ENCODE measurements at regions not wholly inside any gene's neighbourhood (a gene's known extent, or its start where the extent isn't known, plus 50 kb on each side); places are given as distances from the start of the nearest gene placed in this dataset.

DNA sequence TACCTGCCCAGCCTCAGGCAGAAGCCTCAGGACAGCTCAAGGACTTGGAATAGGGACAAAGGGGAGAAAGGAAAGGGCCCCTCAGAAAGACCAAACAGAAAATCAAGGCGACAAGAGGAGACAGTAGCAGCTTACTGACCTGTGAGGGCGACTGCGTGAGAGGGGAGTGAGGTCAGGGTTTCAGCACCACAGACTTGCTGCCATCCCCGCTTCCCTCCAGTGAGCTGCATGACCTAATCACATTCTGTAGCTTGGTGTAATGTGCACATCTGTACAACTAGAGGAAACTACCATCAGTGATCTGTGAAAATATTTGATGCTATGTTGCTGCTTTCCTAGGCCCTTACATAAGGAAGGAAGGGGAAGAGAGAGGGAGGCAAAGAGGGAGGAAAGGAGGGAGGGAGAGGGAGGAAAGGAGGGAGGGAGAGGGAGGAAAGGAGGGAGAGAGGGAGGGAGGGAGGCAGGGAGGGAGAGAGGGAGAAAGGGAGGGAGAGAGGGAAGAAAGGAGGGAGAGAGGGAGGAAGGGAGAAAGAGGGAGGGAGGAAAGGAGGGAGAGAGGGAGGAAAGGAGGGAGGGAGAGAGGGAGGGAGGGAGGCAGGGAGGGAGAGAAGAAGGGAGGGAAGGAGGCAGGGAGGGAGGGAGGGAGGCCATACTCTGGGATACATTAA lies 404.9 kb upstream of the CDH5 start:
- CTCF ChIA-PET = no interaction called here
- POLR2A ChIA-PET = no interaction called here
- TF ChIP-seq ZNF384 (IDR thresholded peaks at IDR 0.05) = no peak
- TF ChIP-seq SP1 (IDR thresholded peaks at IDR 0.05) = no peak
- no peak for TF ChIP-seq HDGF (IDR thresholded peaks at IDR 0.05; ENCODE audit: borderline replicate concordance)
- no peak for TF ChIP-seq FOXM1 (IDR thresholded peaks at IDR 0.05; ENCODE audit: borderline replicate concordance)
- TF ChIP-seq ELF4 (IDR thresholded peaks at IDR 0.05) = no peak
- no peak for TF ChIP-seq TARDBP (IDR thresholded peaks at IDR 0.05)
- no peak for TF ChIP-seq L3MBTL2 (conservative IDR thresholded peaks at IDR 0.05)
- TF ChIP-seq BHLHE40 (IDR thresholded peaks at IDR 0.05; ENCODE audit: borderline replicate concordance) = no peak
- no peak for TF ChIP-seq SUZ12 (IDR thresholded peaks at IDR 0.05)
- no peak for TF ChIP-seq CTBP1 (IDR thresholded peaks at IDR 0.05; ENCODE audit: borderline replicate concordance)
- no peak for TF ChIP-seq NFRKB (IDR thresholded peaks at IDR 0.05)
- no peak for TF ChIP-seq LEF1 (IDR thresholded peaks at IDR 0.05; ENCODE audit: borderline replicate concordance)
- TF ChIP-seq ARNT (IDR thresholded peaks at IDR 0.05) = no peak
- no peak for TF ChIP-seq FOXA1 (IDR thresholded peaks at IDR 0.05)
- no peak for TF ChIP-seq FOXK2 (IDR thresholded peaks at IDR 0.05)
- TF ChIP-seq, protein P1, sequence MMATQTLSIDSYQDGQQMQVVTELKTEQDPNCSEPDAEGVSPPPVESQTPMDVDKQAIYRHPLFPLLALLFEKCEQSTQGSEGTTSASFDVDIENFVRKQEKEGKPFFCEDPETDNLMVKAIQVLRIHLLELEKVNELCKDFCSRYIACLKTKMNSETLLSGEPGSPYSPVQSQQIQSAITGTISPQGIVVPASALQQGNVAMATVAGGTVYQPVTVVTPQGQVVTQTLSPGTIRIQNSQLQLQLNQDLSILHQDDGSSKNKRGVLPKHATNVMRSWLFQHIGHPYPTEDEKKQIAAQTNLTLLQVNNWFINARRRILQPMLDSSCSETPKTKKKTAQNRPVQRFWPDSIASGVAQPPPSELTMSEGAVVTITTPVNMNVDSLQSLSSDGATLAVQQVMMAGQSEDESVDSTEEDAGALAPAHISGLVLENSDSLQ (IDR thresholded peaks at IDR 0.05) = no peak
- DNase-seq (ENCODE audit: extremely low spot score) = no peak

DNA sequence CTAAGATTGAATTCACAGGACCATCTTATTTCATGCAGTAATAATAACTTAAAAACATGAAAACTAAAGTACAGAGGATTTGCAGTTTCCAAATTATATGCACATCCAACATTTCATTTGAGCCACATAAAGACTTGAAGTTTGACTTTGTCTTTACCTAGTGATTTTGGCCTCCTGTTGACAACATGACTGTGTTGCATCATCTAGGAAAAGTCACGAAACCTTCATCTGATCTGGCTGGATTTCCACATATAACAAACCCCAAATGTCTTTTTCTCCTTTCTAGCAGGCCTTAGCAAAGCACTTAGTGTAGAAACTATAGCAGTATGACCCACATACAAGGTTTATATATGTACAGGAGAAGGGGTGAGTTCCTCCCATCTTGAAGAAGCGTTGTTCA lies 406.5 kb upstream of the CDH5 start:
- no peak for DNase-seq (ENCODE audit: extremely low spot score)
- TF ChIP-seq FOXK2 (IDR thresholded peaks at IDR 0.05) (no peak), SP1 (IDR thresholded peaks at IDR 0.05) (no peak), SUZ12 (IDR thresholded peaks at IDR 0.05) (no peak), TARDBP (IDR thresholded peaks at IDR 0.05) (no peak), LEF1 (IDR thresholded peaks at IDR 0.05; ENCODE audit: borderline replicate concordance) (no peak), L3MBTL2 (conservative IDR thresholded peaks at IDR 0.05) (no peak), FOXM1 (IDR thresholded peaks at IDR 0.05; ENCODE audit: borderline replicate concordance) (no peak), BHLHE40 (IDR thresholded peaks at IDR 0.05; ENCODE audit: borderline replicate concordance) (no peak), ELF4 (IDR thresholded peaks at IDR 0.05) (no peak), HDGF (IDR thresholded peaks at IDR 0.05; ENCODE audit: borderline replicate concordance) (no peak)
- TF ChIP-seq, protein P1 (IDR thresholded peaks at IDR 0.05) = no peak
- CTCF ChIA-PET = no interaction called here
- POLR2A ChIA-PET = no interaction called here

DNA sequence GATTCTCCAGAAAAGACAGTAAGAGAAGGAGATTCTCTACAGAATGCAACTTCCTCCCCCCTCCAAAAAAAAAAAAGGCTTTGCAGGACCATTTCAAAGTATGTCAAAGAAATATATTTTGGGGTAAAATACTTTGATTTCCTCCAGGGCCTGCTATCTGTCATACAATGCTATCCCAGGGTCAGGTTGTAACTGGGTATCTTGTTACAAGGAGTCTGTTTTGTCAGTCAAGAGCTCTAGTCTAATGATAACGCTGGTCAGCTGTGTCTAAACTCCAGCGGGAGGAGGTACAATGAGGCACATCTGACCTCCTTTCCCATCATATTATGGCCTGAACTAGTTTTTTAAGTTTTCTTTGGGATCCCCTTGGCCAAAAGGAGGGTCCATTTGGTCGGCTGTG lies 408.4 kb upstream of the CDH5 start:
- ChIA-PET CTCF (no interaction called here), POLR2A (no interaction called here)
- TF ChIP-seq TARDBP (IDR thresholded peaks at IDR 0.05) (no peak), FOXK2 (IDR thresholded peaks at IDR 0.05) (no peak)
- DNase-seq (ENCODE audit: extremely low spot score) = no peak

DNA sequence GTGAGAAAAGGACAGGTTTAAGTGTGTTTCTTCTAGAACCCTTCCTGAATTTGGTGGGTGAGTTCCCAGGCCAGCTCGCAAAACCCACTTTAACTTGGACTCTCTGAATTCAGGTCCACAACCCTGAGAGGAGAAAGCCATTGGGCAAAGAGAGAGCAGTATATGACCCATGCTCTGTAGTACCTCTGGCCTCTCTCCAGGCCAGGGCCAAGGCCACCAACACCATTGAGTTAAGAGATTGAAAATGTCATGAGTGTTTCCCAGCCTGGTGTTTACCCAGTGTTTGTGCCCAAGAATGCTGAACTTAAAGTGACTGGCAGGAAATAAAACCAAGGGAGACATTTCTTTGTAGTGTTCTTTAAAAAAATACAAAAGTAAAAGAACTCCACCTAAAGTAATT lies 410.4 kb upstream of the CDH5 start:
- TF ChIP-seq L3MBTL2 (conservative IDR thresholded peaks at IDR 0.05) (no peak), HDGF (IDR thresholded peaks at IDR 0.05; ENCODE audit: borderline replicate concordance) (no peak), CTBP1 (IDR thresholded peaks at IDR 0.05; ENCODE audit: borderline replicate concordance) (no peak), FOXM1 (IDR thresholded peaks at IDR 0.05; ENCODE audit: borderline replicate concordance) (no peak), TARDBP (IDR thresholded peaks at IDR 0.05) (no peak)
- DNase-seq (ENCODE audit: extremely low spot score) = no peak
- CTCF ChIA-PET = no interaction called here
- POLR2A ChIA-PET = no interaction called here

DNA sequence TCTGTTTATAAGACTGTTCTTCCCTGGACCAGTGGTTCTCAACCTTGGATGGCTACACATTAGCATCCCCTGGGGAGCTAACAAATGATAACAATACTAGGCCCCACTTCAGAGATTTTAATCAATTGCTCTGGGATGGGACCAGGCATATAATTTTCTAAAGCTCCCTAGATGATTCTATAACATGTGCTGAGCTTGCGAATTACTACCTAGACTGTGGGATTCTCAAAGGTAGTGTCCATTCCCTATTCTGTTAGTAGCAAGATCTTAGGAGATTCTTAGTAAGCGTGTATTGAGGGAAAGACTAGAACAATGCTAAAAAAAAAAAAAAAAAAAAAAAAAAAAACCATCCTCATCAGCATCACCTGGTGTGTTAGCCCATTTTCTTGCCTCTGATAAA lies 412.0 kb upstream of the CDH5 start:
- TF ChIP-seq HDGF (IDR thresholded peaks at IDR 0.05; ENCODE audit: borderline replicate concordance) (no peak), SP1 (IDR thresholded peaks at IDR 0.05) (no peak), CTBP1 (IDR thresholded peaks at IDR 0.05; ENCODE audit: borderline replicate concordance) (no peak), LEF1 (IDR thresholded peaks at IDR 0.05; ENCODE audit: borderline replicate concordance) (no peak), L3MBTL2 (conservative IDR thresholded peaks at IDR 0.05) (no peak), NFRKB (IDR thresholded peaks at IDR 0.05) (no peak), BHLHE40 (IDR thresholded peaks at IDR 0.05; ENCODE audit: borderline replicate concordance) (no peak), ZNF384 (IDR thresholded peaks at IDR 0.05) (no peak), ELF4 (IDR thresholded peaks at IDR 0.05) (no peak), SUZ12 (IDR thresholded peaks at IDR 0.05) (no peak), FOXA1 (IDR thresholded peaks at IDR 0.05) (no peak)
- TF ChIP-seq, protein P1 (IDR thresholded peaks at IDR 0.05) = no peak
- POLR2A ChIA-PET = no interaction called here
- no peak for DNase-seq (ENCODE audit: extremely low spot score)
- CTCF ChIA-PET = no interaction called here

DNA sequence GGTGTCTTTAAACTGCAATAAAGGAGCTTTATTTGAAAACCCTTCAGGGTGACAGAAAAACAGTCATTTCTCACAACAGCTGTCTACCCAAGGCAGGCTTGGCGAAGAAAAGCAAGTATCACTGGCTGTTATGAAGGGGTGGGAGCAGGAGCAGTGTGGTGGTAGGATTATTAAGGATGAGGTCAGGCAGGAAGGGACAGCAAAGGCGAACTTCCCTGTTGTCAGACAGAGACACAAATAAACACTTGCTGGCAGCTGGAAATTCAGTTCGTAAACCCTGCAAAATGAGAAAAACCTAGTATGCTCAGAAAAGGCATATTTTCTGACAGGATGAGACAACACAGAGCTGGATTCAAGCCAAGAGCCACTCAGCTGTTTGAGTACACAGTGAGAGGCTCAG lies 416.3 kb upstream of the CDH5 start:
- no peak for DNase-seq (ENCODE audit: extremely low spot score)
- TF ChIP-seq FOXA1 (IDR thresholded peaks at IDR 0.05) (no peak), BHLHE40 (IDR thresholded peaks at IDR 0.05; ENCODE audit: borderline replicate concordance) (no peak), ARNT (IDR thresholded peaks at IDR 0.05) (no peak), SP1 (IDR thresholded peaks at IDR 0.05) (no peak), FOXM1 (IDR thresholded peaks at IDR 0.05; ENCODE audit: borderline replicate concordance) (no peak), L3MBTL2 (conservative IDR thresholded peaks at IDR 0.05) (no peak), TARDBP (IDR thresholded peaks at IDR 0.05) (no peak), SUZ12 (IDR thresholded peaks at IDR 0.05) (no peak), CTBP1 (IDR thresholded peaks at IDR 0.05; ENCODE audit: borderline replicate concordance) (no peak), NFRKB (IDR thresholded peaks at IDR 0.05) (no peak)
- CTCF ChIA-PET = no interaction called here
- POLR2A ChIA-PET = no interaction called here

DNA sequence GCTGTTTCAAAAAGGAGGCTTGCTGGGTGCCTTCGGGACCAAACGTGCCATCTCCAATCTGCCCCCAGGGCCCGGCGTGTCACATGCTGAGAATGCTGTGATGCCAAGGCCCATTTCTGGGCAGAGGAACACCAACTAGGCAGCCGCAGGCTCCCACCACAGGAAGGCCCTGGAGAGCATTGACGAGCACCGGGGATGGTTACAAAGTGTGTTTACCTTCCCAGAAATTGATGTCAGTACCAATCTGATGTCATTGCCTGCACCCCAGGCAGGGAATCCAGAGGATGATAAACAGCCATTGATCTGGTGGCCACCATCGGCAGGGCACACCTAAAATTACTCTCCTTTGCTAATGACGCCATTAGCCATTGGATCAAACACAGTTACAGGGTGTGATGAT lies 418.1 kb upstream of the CDH5 start:
- TF ChIP-seq CTBP1 (IDR thresholded peaks at IDR 0.05; ENCODE audit: borderline replicate concordance) (no peak), HDGF (IDR thresholded peaks at IDR 0.05; ENCODE audit: borderline replicate concordance) (no peak), SUZ12 (IDR thresholded peaks at IDR 0.05) (no peak), NFRKB (IDR thresholded peaks at IDR 0.05) (no peak), ZNF384 (IDR thresholded peaks at IDR 0.05) (no peak), ELF4 (IDR thresholded peaks at IDR 0.05) (no peak), BHLHE40 (IDR thresholded peaks at IDR 0.05; ENCODE audit: borderline replicate concordance) (no peak), FOXM1 (IDR thresholded peaks at IDR 0.05; ENCODE audit: borderline replicate concordance) (no peak), ARNT (IDR thresholded peaks at IDR 0.05) (no peak), TARDBP (IDR thresholded peaks at IDR 0.05) (no peak), SP1 (IDR thresholded peaks at IDR 0.05) (no peak), LEF1 (IDR thresholded peaks at IDR 0.05; ENCODE audit: borderline replicate concordance) (no peak), L3MBTL2 (conservative IDR thresholded peaks at IDR 0.05) (no peak)
- TF ChIP-seq, protein P1 (IDR thresholded peaks at IDR 0.05) = no peak

More for the DNA sequence above, 418.1 kb upstream of the CDH5 start:
- no peak for DNase-seq (ENCODE audit: extremely low spot score)
- ChIA-PET CTCF (no interaction called here), POLR2A (no interaction called here)

Data from HEK293T (cell line).